ENCODE measurements at regions not wholly inside any gene's neighbourhood (a gene's known extent, or its start where the extent isn't known, plus 50 kb on each side); places are given as distances from the start of the nearest gene placed in this dataset.

DNA sequence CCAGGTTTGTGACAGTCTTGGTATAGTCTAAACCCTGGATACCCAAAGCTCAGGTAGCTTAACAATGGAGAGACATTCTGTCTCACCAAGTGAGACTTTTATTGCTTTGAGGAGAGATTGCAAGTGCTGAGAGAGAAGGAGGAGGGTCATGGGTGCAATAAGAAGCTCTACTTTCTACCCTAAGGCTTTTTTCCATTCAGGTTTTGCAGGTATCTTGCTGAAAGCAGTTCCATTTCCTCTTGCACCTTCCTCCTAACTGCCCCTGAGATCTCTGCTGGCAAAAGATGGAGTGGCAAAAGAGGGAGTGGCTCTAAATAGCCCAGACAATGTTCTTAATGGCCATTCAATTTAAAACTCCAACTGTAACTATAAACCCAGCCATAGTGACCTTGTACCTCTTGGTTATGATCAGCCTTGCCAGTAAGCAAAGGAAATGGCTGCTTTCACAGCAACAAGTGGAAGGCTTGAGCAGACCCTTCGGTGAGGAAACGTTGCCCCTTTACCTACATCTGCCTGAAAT lies 105.6 kb upstream of the CPEB2 start:
- no peak overlapping the region for H3K4me3 ChIP-seq (replicated peaks in 1 of 2; ENCODE audit: low read depth in 2 of 2, low read length in 2 of 2)
- no peak for DNase-seq (ENCODE audit: low read depth in 2 of 2)
- TF ChIP-seq CTCF (IDR thresholded peaks at IDR 0.05; ENCODE audit: low read depth, low read length) = no peak

- peak in 1 of 2 donors; percentile 38 for DNase-seq (ENCODE audit: low read depth in 2 of 2)
- H3K4me3 ChIP-seq (replicated peaks in 1 of 2; ENCODE audit: low read depth in 2 of 2, low read length in 2 of 2) = no peak overlapping the region
- no peak for TF ChIP-seq CTCF (IDR thresholded peaks at IDR 0.05; ENCODE audit: low read depth, low read length)
Measured at GRCh38 chr4:14897217-14897616, 105.1 kb upstream of the CPEB2 start.

- no peak for DNase-seq (ENCODE audit: low read depth in 2 of 2)
- H3K4me3 ChIP-seq (replicated peaks in 1 of 2; ENCODE audit: low read depth in 2 of 2, low read length in 2 of 2) = no peak overlapping the region
- TF ChIP-seq CTCF (IDR thresholded peaks at IDR 0.05; ENCODE audit: low read depth, low read length) = no peak
Measured at GRCh38 chr4:14898989-14899388, 103.3 kb upstream of the CPEB2 start.

DNA sequence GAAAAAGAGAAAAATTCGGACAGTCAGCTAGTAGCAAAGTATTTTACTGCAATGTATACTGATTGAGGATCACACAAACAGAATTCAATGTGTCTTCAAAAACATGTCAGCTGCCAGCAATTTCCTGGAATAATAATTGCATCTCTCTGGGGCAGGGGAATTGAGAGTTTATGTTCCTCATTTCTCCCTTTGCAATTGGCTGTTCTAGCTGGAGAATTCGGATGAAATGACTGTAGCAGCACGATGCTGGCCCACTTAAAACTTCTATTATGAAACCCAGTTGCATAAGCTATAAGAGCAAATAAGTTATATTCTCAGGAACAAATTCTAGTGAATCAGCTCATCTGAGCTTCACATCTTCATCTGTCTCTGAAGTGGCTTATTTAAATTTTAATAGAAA lies 99.9 kb upstream of the CPEB2 start:
- no peak for DNase-seq (ENCODE audit: low read depth in 2 of 2)
- no peak overlapping the region for H3K4me3 ChIP-seq (replicated peaks in 1 of 2; ENCODE audit: low read depth in 2 of 2, low read length in 2 of 2)
- no peak for TF ChIP-seq CTCF (IDR thresholded peaks at IDR 0.05; ENCODE audit: low read depth, low read length)

DNA sequence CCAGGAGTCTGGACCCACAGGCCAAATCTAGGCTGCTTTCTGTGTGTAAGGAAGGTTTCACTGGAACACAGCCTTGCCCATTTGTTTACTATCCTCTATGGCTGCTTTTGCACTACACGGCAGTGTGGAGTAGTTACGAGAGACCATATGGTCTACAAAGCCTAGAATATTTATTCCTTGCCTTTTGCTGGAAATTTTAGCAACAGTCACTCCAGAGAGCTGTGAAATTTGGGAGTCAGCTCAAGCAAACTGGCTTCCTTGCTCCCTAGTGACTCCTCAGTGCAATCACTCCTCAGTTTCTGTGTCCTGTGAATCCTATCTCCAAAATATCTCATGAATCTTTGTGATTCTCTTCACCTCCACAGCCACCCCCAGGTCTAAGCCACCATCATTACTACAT lies 99.0 kb upstream of the CPEB2 start:
- no peak for TF ChIP-seq CTCF (IDR thresholded peaks at IDR 0.05; ENCODE audit: low read depth, low read length)
- DNase-seq (ENCODE audit: low read depth in 2 of 2) = no peak
- no peak overlapping the region for H3K4me3 ChIP-seq (replicated peaks in 1 of 2; ENCODE audit: low read depth in 2 of 2, low read length in 2 of 2)

GRCh38 chr4:14906805-14907204 lies 95.5 kb upstream of the CPEB2 start:
- H3K4me3 ChIP-seq (replicated peaks in 1 of 2; ENCODE audit: low read depth in 2 of 2, low read length in 2 of 2) = no peak overlapping the region
- no peak for DNase-seq (ENCODE audit: low read depth in 2 of 2)
- TF ChIP-seq CTCF (IDR thresholded peaks at IDR 0.05; ENCODE audit: low read depth, low read length) = no peak

- DNase-seq (ENCODE audit: low read depth in 2 of 2) = peak in 1 of 2 donors; percentile 8
- TF ChIP-seq CTCF (IDR thresholded peaks at IDR 0.05; ENCODE audit: low read depth, low read length) = no peak
- no peak overlapping the region for H3K4me3 ChIP-seq (replicated peaks in 1 of 2; ENCODE audit: low read depth in 2 of 2, low read length in 2 of 2)
Measured at GRCh38 chr4:14908635-14909034, 93.6 kb upstream of the CPEB2 start.

Data from cardiac fibroblast (primary cell).